PC-9 (cell line): ENCODE measurements at regions not wholly inside any gene's neighbourhood (a gene's known extent, or its start where the extent isn't known, plus 50 kb on each side); places are given as distances from the start of the nearest gene placed in this dataset.
"Not testable (repeated sequence)": the region's sequence is repeated elsewhere in the genome, so short reads cannot be mapped to it uniquely, and the experiment has no call there.

Source experiments
- BruUV-seq: library from RNA; stranded (reverse); fragments of 400-500 nt; replicated peaks from 2 replicates; lab custom pipeline; 2021; lab: Mats Ljungman, UMichigan
- CTCF ChIA-PET: fragments of 300-600 bp; sonication (Branson Sonifier 250); formaldehyde crosslinking; loops from one replicate; lab custom pipeline; 2022; ENCODE audit warnings: antibody characterized with exemption; lab: Charles Lee
- POLR2A ChIA-PET: fragments of 300-600 bp; sonication (Branson Sonifier 250); formaldehyde crosslinking; loops from one replicate; lab custom pipeline; 2022; ENCODE audit warnings: antibody characterized with exemption; ENCODE audit not compliant: unreplicated experiment; lab: Charles Lee
- DNase-seq, 2 experiments: peaks; one replicate each; pipeline versions ENCODE4 v3.0.0 to v3.0.0-alpha.2; 2015 to 2022; ENCODE audit warnings: mixed read lengths in 1 of 2
- H2AFZ ChIP-seq: fragments of 200-600 bp; sonication (generic); 2 replicates; pipeline ENCODE4 v1.8.1; 2017; ENCODE audit warnings: antibody characterized with exemption
- H3F3A ChIP-seq: fragments of 200-600 bp; sonication (generic); 2 replicates; pipeline ENCODE4 v1.8.1; 2017; ENCODE audit warnings: antibody characterized with exemption, mild to moderate bottlenecking, low read depth; ENCODE audit not compliant: insufficient read depth
- H3K27ac ChIP-seq: fragments of 200-600 bp; sonication (generic); 2 replicates; pipeline ENCODE4 v1.6.1; 2016; ENCODE audit warnings: mixed run types
- H3K27me3 ChIP-seq: fragments of 200-600 bp; sonication (generic); 2 replicates; pipeline ENCODE4 v1.6.1; 2016; ENCODE audit warnings: low read depth, mixed run types; ENCODE audit not compliant: insufficient read depth
- H3K36me3 ChIP-seq: fragments of 200-600 bp; sonication (generic); 2 replicates; pipeline ENCODE4 v1.6.1; 2016; ENCODE audit warnings: low read depth, mixed run types
- H3K4me1 ChIP-seq: fragments of 200-600 bp; sonication (generic); replicated peaks from 2 replicates; pipeline ENCODE4 v1.6.1; 2016; ENCODE audit warnings: mixed run types; ENCODE audit not compliant: insufficient read depth
- H3K4me2 ChIP-seq: fragments of 200-600 bp; sonication (generic); 2 replicates; pipeline ENCODE4 v1.6.1; 2017; ENCODE audit warnings: mixed run types
- H3K4me3 ChIP-seq: fragments of 200-600 bp; sonication (generic); 2 replicates; pipeline ENCODE4 v1.6.1; 2016; ENCODE audit warnings: mixed run types
- H3K79me2 ChIP-seq: fragments of 200-600 bp; sonication (generic); 2 replicates; pipeline ENCODE4 v1.6.1; 2017; ENCODE audit warnings: low read depth, mixed run types
- H3K9me2 ChIP-seq: fragments of 200-600 bp; sonication (generic); 2 replicates; pipeline ENCODE4 v1.8.1; 2017; ENCODE audit warnings: mild to moderate bottlenecking; ENCODE audit not compliant: insufficient read depth
- H3K9me3 ChIP-seq: fragments of 200-600 bp; sonication (generic); 2 replicates; pipeline ENCODE4 v1.8.1; 2016; ENCODE audit warnings: low read depth; ENCODE audit not compliant: insufficient read depth
- H4K20me1 ChIP-seq: fragments of 200-600 bp; sonication (generic); 2 replicates; pipeline ENCODE4 v1.8.1; 2017; ENCODE audit not compliant: insufficient read depth
- EZH2 ChIP-seq: fragments of 200-600 bp; sonication (generic); IDR thresholded peaks from 2 replicates; pipeline ENCODE4 v1.8.0; 2017; ENCODE audit warnings: antibody characterized with exemption, low read depth
- intact Hi-C: fragments of 100-400 bp; cut with micrococcal nuclease; formaldehyde crosslinking; loops from one replicate; pipeline ENCODE4 v1.10.0; 2022; ENCODE audit not compliant: unreplicated experiment
- TF ChIP-seq, protein P1 (sequence below): fragments of 200-600 bp; sonication (generic); conservative IDR thresholded peaks from 2 replicates; pipeline ENCODE4 v1.6.1; 2017; ENCODE audit warnings: mixed run types, antibody characterized with exemption, mild to moderate bottlenecking, moderate library complexity

DNA sequence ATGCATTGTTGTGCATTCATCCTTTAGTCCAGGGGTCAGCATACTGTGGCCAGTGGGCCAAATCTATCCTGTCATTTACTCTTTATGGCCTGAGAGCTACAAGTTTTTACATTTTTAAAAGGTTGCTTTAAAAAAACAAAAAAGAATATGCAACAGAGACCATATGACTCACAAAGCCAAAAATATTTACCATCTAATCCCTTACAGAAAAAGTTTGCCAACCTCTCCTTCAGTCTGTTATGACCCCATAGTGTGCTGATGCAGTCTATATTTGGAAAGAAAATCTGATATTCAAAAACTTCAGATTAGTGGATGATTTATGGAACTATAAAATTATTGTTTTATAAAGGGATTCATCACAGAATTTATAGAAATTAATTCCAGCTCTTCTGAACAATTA lies 237.5 kb upstream of the IL12A start:
- Histone ChIP-seq H3K36me3 (no peaks in the 10 kb centered on the region), H3K4me3 (no peak overlapping the region), H3K4me2 (no peak overlapping the region), H3K9me3 (peaks cover under 1% of the 10 kb centered on the region; the same call in 1 of the 2 replicates), H3K9me2 (no peaks in the 10 kb centered on the region), H2AFZ (no peak overlapping the region), H3F3A (no peaks in the 10 kb centered on the region), H3K27me3 (no peaks in the 10 kb centered on the region), H4K20me1 (no peaks in the 10 kb centered on the region), H3K4me1 (no peaks in the 10 kb centered on the region), H3K27ac (no peak overlapping the region), H3K79me2 (no peaks in the 10 kb centered on the region)
- ChIA-PET CTCF (no interaction called here), POLR2A (no interaction called here)
- intact Hi-C loops, result no loop called here
- DNase-seq, result no peak
- TF ChIP-seq EZH2, result no peak
- TF ChIP-seq, protein P1, sequence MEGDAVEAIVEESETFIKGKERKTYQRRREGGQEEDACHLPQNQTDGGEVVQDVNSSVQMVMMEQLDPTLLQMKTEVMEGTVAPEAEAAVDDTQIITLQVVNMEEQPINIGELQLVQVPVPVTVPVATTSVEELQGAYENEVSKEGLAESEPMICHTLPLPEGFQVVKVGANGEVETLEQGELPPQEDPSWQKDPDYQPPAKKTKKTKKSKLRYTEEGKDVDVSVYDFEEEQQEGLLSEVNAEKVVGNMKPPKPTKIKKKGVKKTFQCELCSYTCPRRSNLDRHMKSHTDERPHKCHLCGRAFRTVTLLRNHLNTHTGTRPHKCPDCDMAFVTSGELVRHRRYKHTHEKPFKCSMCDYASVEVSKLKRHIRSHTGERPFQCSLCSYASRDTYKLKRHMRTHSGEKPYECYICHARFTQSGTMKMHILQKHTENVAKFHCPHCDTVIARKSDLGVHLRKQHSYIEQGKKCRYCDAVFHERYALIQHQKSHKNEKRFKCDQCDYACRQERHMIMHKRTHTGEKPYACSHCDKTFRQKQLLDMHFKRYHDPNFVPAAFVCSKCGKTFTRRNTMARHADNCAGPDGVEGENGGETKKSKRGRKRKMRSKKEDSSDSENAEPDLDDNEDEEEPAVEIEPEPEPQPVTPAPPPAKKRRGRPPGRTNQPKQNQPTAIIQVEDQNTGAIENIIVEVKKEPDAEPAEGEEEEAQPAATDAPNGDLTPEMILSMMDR, result no peak
- BruUV-seq, result no TSS peak

GRCh38 chr3:159751752-159752151 lies 236.9 kb upstream of the IL12A start:
- CTCF ChIA-PET, result interaction anchor here (0.6 kb wide), 1 partner anchor 54 kb away, joined by 5 read pairs; no protein-coding TSS in a partner anchor
- peak in 1 of 2 experiments; percentile 45 for DNase-seq

DNA sequence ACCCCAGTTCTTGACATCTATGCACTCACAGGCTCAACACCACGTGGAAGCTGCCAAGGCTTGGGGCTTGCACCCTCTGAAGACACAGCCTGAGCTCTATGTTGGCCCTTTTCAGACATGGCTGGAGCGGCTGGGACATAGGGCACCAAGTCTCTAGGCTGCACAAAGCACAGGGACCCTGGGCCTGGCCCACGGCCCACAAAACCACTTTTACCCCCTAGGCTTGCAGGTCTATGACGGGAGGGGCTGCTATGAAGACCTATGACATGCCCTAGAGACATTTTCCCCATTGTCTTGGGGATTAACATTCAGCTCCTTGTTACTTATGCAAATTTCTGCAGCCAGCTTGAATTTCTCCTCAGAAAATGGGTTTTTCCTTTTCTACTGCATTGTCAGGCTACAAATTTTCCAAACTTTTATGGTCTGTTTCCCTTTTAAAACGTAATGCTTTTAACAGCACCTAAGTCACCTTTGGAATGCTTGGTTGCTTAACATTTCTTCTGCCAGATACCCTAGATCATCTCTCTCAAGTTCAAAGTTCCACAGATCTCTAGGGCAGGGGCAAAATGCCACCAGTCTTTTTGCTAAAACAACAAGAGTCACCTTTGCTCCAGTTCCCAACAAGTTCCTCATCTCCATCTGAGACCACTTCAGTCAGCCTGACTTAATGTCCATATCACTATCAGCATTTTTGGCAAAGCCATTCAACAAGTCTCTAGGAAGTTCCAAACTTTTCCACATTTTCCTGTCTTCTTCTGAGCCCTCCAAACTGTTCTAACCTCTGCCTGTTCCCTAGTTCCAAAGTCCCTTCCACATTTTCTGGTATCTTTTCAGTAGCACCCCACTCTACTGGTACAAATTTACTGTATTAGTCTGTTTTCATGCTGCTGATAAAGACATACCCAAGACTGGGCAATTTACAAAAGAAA lies 232.1 kb upstream of the IL12A start:
- H3K4me1 ChIP-seq, result peaks cover 17% of the 10 kb centered on the region
- intact Hi-C loops, H4K20me1 ChIP-seq, H3K27me3 ChIP-seq, H3K9me2 ChIP-seq, H3K4me3 ChIP-seq, H3K27ac ChIP-seq, H3K4me2 ChIP-seq, H3F3A ChIP-seq, BruUV-seq, H3K36me3 ChIP-seq, H2AFZ ChIP-seq, CTCF ChIA-PET, H3K79me2 ChIP-seq, POLR2A ChIA-PET, DNase-seq: not testable (repeated sequence)
- H3K9me3 ChIP-seq, result peaks cover 17% of the 10 kb centered on the region; the same call in 1 of the 2 replicates

More at GRCh38 chr3:159751752-159752151, 236.9 kb upstream of the IL12A start:
- TF ChIP-seq, protein P1, result no peak
- TF ChIP-seq EZH2, result no peak
- H3K9me2 ChIP-seq, result no peaks in the 10 kb centered on the region
- H3F3A ChIP-seq, result no peaks in the 10 kb centered on the region
- intact Hi-C loops, result no loop called here
- H3K9me3 ChIP-seq, result peaks cover 7% of the 10 kb centered on the region; the same call in 1 of the 2 replicates
- POLR2A ChIA-PET, result no interaction called here
- no TSS peak for BruUV-seq
- H3K4me3 ChIP-seq, result no peak overlapping the region
- no peak overlapping the region for H2AFZ ChIP-seq
- H3K4me2 ChIP-seq, result no peak overlapping the region
- no peaks in the 10 kb centered on the region for H3K4me1 ChIP-seq
- no peaks in the 10 kb centered on the region for H3K79me2 ChIP-seq
- H3K27me3 ChIP-seq, result no peaks in the 10 kb centered on the region
- no peaks in the 10 kb centered on the region for H4K20me1 ChIP-seq
- H3K27ac ChIP-seq, result no peak overlapping the region
- no peaks in the 10 kb centered on the region for H3K36me3 ChIP-seq
